ENCODE measurements at regions not wholly inside any gene's neighbourhood (a gene's known extent, or its start where the extent isn't known, plus 50 kb on each side); places are given as distances from the start of the nearest gene placed in this dataset.

GRCh38 chr21:38916214-38916964 is 110.7 kb downstream of the ETS2 start:
- TF ChIP-seq EZH2phosphoT487 (IDR thresholded peaks at IDR 0.05; ENCODE audit: low read length) (no peak), CTCF (IDR thresholded peaks at IDR 0.05; ENCODE audit: low read length) (no peak), EZH2 (optimal IDR thresholded peaks at IDR 0.05; ENCODE audit: low read depth, low read length) (no peak)

All from MM.1S (cell line).